DOHH2 (cell line): ENCODE measurements at regions not wholly inside any gene's neighbourhood (a gene's known extent, or its start where the extent isn't known, plus 50 kb on each side); places are given as distances from the start of the nearest gene placed in this dataset.

Experiments used
- H3F3A ChIP-seq: fragments of 200-600 bp; sonication (generic), shearing (Covaris generic); 2 replicates; pipeline ENCODE4 v1.6.0; 2016; ENCODE audit warnings: antibody characterized with exemption, mild to moderate bottlenecking; ENCODE audit not compliant: control insufficient read depth, insufficient read depth
- H3K27ac ChIP-seq: fragments of 200-600 bp; sonication (generic); 2 replicates; pipeline ENCODE4 v1.5.1; 2014; ENCODE audit warnings: low read depth, mild to moderate bottlenecking, low read length, moderate library complexity
- H3K27me3 ChIP-seq: fragments of 200-600 bp; sonication (generic); 2 replicates; pipeline ENCODE4 v1.6.1; 2014; ENCODE audit warnings: mild to moderate bottlenecking, low read length, mixed read lengths; ENCODE audit not compliant: control insufficient read depth
- H3K36me3 ChIP-seq: fragments of 200-600 bp; sonication (generic); 2 replicates; pipeline ENCODE4 v1.6.1; 2014; ENCODE audit warnings: mild to moderate bottlenecking, low read length, moderate library complexity, mixed read lengths; ENCODE audit not compliant: control insufficient read depth
- H3K4me1 ChIP-seq: fragments of 200-600 bp; sonication (generic); 2 replicates; pipeline ENCODE4 v1.6.1; 2014; ENCODE audit warnings: mild to moderate bottlenecking, low read length, mixed read lengths; ENCODE audit not compliant: control insufficient read depth
- H3K4me2 ChIP-seq: fragments of 200-600 bp; sonication (generic); 2 replicates; pipeline ENCODE4 v1.6.0; 2014; ENCODE audit warnings: mild to moderate bottlenecking, low read length, moderate library complexity
- H3K4me3 ChIP-seq: fragments of 200-600 bp; sonication (generic); 2 replicates; pipeline ENCODE4 v1.5.1; 2014; ENCODE audit warnings: mild to moderate bottlenecking, low read length, mixed read lengths
- H3K79me2 ChIP-seq: fragments of 200-600 bp; sonication (generic); 2 replicates; pipeline ENCODE4 v1.6.1; 2014; ENCODE audit warnings: mild to moderate bottlenecking, low read length, mixed read lengths; ENCODE audit not compliant: control insufficient read depth
- H3K9me2 ChIP-seq: fragments of 200-600 bp; sonication (generic); replicated peaks from 2 replicates; pipeline ENCODE4 v1.6.1; 2014; ENCODE audit warnings: mild to moderate bottlenecking, low read length, mixed read lengths; ENCODE audit not compliant: control insufficient read depth
- H3K9me3 ChIP-seq: fragments of 200-600 bp; sonication (generic); 2 replicates; pipeline ENCODE4 v1.6.1; 2014; ENCODE audit warnings: antibody characterized with exemption, low read length, mixed read lengths; ENCODE audit not compliant: control insufficient read depth, insufficient read depth
- H4K20me1 ChIP-seq: fragments of 200-600 bp; sonication (generic); 2 replicates; pipeline ENCODE4 v1.6.0; 2014; ENCODE audit warnings: low read depth, mild to moderate bottlenecking, antibody characterized with exemption, low read length, moderate library complexity; ENCODE audit not compliant: control insufficient read depth, insufficient read depth
- EZH2phosphoT487 ChIP-seq: fragments of 200-600 bp; sonication (generic); IDR thresholded peaks from 2 replicates; pipeline ENCODE4 v1.6.1; 2017; ENCODE audit warnings: borderline replicate concordance, mild to moderate bottlenecking, antibody characterized with exemption, low read length, moderate library complexity, mixed read lengths
- TF ChIP-seq, protein P1 (sequence below): fragments of 200-600 bp; sonication (generic); IDR thresholded peaks from one replicate; pipeline ENCODE4 v1.5.1; 2014; ENCODE audit warnings: antibody characterized with exemption, mild to moderate bottlenecking, low read depth, low read length; ENCODE audit not compliant: poor library complexity, severe bottlenecking

DNA sequence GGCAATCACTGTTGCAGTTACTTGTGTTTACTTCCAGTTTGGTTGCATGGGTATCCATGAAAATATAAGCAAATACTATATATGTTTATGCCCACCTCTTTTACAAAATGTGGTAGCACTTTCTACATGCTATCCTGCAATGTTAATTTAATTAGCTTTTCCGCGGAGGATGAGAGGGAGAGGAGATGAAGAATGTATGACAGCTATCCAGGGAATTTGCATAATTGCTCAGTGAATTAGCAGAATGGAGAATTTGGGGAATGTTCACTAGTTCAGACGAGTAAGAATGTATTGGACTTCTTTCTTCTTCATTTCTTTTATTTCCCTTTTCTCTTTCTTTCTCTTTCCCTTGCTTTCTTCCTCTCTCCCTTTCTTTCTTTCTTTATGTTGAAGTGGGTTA, 140.7 kb upstream of the SLC28A3 start:
- Histone ChIP-seq H3K79me2 (no peaks in the 10 kb centered on the region), H3K36me3 (no peaks in the 10 kb centered on the region), H4K20me1 (no peaks in the 10 kb centered on the region), H3K27ac (no peak overlapping the region), H3K4me1 (no peaks in the 10 kb centered on the region), H3K4me3 (no peak overlapping the region), H3K27me3 (no peaks in the 10 kb centered on the region), H3K4me2 (no peak overlapping the region), H3F3A (no peaks in the 10 kb centered on the region), H3K9me3 (no peaks in the 10 kb centered on the region), H3K9me2 (no peaks in the 10 kb centered on the region)
- TF ChIP-seq, protein P1, sequence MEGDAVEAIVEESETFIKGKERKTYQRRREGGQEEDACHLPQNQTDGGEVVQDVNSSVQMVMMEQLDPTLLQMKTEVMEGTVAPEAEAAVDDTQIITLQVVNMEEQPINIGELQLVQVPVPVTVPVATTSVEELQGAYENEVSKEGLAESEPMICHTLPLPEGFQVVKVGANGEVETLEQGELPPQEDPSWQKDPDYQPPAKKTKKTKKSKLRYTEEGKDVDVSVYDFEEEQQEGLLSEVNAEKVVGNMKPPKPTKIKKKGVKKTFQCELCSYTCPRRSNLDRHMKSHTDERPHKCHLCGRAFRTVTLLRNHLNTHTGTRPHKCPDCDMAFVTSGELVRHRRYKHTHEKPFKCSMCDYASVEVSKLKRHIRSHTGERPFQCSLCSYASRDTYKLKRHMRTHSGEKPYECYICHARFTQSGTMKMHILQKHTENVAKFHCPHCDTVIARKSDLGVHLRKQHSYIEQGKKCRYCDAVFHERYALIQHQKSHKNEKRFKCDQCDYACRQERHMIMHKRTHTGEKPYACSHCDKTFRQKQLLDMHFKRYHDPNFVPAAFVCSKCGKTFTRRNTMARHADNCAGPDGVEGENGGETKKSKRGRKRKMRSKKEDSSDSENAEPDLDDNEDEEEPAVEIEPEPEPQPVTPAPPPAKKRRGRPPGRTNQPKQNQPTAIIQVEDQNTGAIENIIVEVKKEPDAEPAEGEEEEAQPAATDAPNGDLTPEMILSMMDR, result no peak
- no peak for TF ChIP-seq EZH2phosphoT487

DNA sequence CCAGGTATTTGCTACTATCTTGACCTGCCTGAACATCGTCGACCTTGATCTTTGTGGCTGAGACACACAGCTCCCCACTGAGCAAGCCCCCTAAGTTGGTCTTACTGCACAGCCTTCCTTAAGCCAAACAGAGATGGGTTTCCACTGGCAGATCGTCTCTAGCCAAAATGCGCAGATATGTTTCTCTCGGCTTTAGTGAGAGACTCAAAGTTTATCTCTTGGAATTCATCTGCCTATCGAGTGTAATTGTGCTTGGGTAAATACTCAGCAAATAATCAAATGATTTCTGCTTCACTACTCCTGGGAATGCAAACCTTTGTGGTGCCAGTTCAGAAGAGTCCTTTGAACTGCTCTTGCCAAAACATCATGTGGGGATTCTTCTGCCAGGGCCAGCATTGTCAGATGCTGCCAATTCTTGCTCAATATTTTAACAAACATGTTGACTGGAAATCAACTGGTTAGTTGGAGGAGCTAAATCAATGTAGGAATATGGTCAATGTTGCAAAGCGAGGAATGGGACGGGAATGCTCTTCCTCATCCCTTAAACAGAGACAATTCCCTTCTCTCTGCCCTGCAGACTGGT, 141.2 kb upstream of the SLC28A3 start:
- TF ChIP-seq, protein P1, result no peak
- no peak for TF ChIP-seq EZH2phosphoT487

DNA sequence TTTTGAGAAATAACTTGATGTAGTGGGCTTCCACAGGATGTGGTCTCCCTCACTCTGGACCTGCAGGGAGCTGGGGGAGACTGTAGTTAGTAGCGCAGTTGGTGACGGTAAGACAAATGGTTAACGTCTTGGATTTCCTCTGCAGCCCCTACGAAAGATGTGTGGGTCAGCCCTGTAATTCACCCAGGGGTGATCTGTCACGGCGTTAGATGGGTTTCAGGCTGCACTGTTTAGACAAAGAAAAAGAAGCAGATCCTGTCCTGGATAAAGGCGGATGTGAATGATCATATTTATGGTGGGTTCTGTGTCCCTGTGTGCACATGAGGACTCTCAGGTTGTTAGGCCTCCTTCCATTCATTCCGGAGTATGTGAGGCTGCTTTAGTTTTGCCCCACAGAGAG, 142.0 kb upstream of the SLC28A3 start:
- H3K27me3 ChIP-seq, result no peaks in the 10 kb centered on the region
- H3K4me1 ChIP-seq, result no peaks in the 10 kb centered on the region
- TF ChIP-seq, protein P1, result no peak
- no peak for TF ChIP-seq EZH2phosphoT487
- no peaks in the 10 kb centered on the region for H3K9me2 ChIP-seq
- no peak overlapping the region for H3K4me2 ChIP-seq
- H4K20me1 ChIP-seq, result no peaks in the 10 kb centered on the region
- H3K9me3 ChIP-seq, result no peaks in the 10 kb centered on the region
- no peak overlapping the region for H3K4me3 ChIP-seq
- H3K36me3 ChIP-seq, result no peaks in the 10 kb centered on the region
- no peak overlapping the region for H3K27ac ChIP-seq
- no peaks in the 10 kb centered on the region for H3F3A ChIP-seq
- H3K79me2 ChIP-seq, result no peaks in the 10 kb centered on the region

More for the DNA sequence above, 141.2 kb upstream of the SLC28A3 start:
- Histone ChIP-seq H3K9me2 (no peaks in the 10 kb centered on the region), H3K9me3 (no peaks in the 10 kb centered on the region), H3K27ac (no peak overlapping the region), H3K79me2 (no peaks in the 10 kb centered on the region), H3F3A (no peaks in the 10 kb centered on the region), H3K4me2 (no peak overlapping the region), H3K36me3 (no peaks in the 10 kb centered on the region), H4K20me1 (no peaks in the 10 kb centered on the region), H3K4me1 (no peaks in the 10 kb centered on the region), H3K4me3 (no peak overlapping the region), H3K27me3 (no peaks in the 10 kb centered on the region)
